ENCODE measurements at regions not wholly inside any gene's neighbourhood (a gene's known extent, or its start where the extent isn't known, plus 50 kb on each side); places are given as distances from the start of the nearest gene placed in this dataset.

GRCh38 chr3:118511402-118511801 lies 523.2 kb downstream of the IGSF11 start:
- TF ChIP-seq POLR2A (IDR thresholded peaks at IDR 0.05; ENCODE audit: low read length) = no peak
- no peak for TF ChIP-seq GATA1 (IDR thresholded peaks at IDR 0.05; ENCODE audit: low read depth, low read length)
